Stimulated activated CD4-positive, alpha-beta T cell treated with anti-CD3 and anti-CD28 coated beads, Interleukin-2, amount 100 ng/mL, for 24 hours (primary cell): ENCODE measurements at regions not wholly inside any gene's neighbourhood (a gene's known extent, or its start where the extent isn't known, plus 50 kb on each side); places are given as distances from the start of the nearest gene placed in this dataset.

ENCODE experiments used
- DNase-seq, 2 donors: peaks; one replicate each; pipeline ENCODE4 v3.0.0-alpha.2; 2020

DNA sequence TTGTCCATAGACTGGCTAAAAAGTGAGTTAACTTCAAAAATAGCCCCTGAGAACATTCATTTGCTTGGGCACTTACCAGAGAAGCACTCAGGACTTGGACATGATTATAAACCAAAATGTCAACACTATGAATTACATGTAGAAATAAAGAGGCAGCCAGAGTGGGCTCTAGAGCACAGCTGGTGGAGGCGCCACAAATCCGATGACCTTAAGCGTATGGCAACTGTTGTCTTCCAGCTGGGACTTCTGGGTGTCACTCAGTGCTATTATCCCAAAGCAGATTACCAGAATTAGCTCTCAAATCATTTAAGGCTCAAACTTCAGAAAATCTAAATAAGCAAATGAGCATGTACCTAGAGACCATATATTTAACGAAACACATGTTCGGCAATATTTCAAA, 1255.5 kb upstream of the SLC10A2 start:
- no peak for DNase-seq

DNA sequence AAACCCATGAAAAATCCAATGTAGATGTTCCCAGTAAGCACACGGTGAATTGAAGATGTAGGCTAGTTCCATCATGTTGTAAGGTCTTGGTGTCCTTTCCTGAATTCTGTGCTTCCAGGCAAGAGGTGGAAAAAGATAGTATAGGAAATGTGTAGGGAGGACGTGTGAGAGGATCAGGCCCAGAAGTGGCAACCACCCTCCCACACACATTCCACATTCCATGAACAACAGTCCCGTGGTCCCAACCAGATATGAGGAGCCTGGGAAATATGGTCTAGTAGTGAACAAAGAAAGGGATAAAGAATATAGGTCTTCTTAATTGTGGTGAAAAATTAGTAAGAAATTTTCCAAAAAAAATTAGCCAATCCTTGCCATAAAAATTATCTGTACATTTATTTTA, 1254.2 kb upstream of the SLC10A2 start:
- no peak for DNase-seq

DNA sequence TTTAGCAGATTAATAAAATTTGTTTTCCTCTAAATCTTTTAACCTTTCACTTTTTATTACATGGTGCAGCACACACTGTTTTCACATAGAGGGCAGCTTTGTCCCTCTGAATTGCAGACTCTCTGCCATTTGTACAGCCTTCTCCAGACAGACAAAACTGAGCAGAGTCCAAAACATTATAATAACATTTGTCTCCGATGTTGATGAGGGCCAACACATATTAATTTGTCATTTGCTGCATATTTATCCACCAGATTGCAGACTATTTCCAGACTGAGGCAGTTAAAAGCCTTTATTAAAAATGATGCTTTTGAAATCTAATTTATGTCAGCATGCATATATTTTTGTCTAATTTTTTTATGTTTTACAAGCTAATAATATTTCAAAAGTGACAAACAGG, 1251.9 kb upstream of the SLC10A2 start:
- DNase-seq, result no peak

DNA sequence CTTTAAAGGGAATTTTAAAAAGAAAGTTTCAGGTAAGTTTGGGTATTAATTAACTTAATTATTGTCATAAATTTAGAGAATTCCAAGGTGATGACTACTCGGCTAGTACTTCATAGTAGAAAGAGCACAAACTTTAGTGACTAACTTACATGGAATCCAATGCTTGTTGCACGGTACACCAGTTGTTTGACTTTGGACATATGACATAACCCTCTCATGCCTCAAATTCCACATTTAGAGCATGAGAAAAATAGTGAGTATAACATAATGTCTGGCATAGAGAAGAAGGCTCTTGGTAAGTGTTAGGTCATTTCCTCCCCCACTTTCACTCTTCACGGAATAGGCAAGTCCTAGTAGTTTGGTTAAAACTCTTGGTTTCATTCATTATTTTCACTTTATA, 1249.4 kb upstream of the SLC10A2 start:
- no peak for DNase-seq

DNA sequence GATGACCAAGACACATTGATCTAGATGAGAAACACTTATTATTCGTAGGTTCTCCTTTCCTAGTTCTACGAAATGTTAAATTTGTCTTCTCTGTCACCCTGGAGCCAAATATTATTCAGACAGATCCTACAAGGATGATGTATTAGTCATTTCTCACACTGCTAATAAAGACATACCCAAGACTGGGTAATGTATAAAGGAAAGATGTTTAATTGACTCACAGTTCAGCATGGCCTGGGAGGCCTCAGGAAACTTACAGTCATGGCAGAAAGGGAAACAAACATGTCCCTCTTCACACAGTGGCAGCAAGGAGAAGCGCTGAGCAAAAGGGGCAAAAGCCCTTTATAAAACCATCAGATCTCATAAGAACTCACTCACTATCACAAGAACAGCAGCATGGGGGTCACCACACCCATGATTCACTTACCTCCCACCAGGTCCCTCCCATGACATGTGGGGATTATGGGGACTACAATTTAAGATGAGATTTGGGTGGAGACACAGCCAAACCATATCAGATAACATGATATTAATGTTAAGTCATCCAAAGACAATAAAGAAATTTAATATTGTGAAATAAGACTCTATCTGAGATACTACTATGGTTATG, 1248.8 kb upstream of the SLC10A2 start:
- DNase-seq, result no peak

GRCh38 chr13:104314321-104314720, 1248.1 kb upstream of the SLC10A2 start:
- DNase-seq, result no peak

DNA sequence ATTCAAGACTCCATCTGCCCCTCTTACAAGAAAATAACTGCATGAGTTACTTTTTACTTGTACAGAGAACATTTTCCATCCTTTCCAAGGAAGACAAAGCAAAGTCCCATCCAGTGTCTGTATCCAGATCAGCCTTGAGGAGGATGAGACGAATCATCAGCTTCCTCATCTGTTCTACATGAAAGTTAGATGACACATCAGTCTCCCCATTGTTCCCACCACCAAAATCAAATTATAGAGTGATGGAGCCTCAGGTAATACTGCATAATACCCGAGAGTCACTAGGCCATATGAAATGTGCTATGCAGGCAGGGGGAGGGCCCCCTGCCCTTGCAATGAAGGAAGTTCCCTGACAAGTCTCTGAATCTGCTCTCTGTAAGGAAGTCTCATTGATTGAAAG, 1244.6 kb upstream of the SLC10A2 start:
- no peak for DNase-seq

GRCh38 chr13:104309431-104309830, 1243.2 kb upstream of the SLC10A2 start:
- no peak for DNase-seq

DNA sequence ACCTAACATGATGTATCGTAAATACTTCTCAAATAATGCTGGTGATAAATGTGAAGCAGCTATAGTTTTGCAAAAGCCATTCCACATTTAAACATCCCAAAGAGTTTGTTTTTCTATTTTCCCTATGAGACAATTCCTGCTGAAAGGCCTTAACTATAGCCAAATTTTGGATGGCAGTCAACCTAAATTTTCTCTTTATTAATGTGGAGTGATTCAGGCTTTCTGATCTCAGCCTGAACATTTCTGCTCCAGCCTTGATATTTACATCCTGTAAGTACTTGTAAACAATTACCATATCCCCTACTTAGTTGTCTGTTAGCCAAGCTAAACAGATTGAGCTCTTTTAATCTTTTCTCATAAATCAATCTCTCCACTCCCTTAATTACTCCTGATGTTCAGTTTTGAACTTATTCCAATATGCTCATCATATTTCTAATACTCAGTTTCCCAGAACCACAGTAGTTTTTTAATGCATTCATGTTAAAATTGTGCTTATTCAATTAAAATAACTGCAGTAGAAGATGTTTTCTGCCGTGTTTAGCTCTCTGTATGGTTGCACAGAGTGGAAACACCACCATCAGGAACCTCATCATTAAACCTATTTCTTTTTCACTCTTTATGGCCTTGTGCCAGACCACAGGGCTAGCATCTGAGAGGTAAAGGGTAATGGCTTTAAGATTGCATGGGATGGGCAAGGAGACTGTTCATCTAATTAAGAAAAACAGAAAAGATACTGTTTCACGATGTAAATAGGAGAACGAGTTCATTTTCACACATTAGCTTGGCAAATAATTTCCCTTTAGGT, 1235.2 kb upstream of the SLC10A2 start:
- DNase-seq, result no peak

GRCh38 chr13:104297075-104297474, 1230.9 kb upstream of the SLC10A2 start:
- DNase-seq, result no peak

DNA sequence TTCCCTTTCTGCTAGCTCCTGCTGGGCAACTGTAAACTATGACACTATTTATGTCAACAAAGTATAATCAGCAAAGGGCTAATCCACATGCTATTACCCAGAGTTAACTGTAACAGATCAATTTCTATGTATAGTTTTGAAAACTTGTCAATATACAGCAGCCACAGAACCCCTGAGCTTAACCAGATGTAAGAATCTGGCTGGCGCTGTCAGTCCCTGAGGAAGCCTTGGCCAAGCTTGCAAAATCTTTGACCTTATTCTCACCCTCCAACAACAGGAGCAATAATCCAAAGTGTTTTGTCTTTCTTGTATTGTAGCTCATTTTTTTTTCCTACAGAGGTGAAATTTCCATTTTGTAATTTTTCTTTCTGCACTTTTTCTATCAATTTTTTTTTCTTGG, 1230.1 kb upstream of the SLC10A2 start:
- DNase-seq, result no peak

DNA sequence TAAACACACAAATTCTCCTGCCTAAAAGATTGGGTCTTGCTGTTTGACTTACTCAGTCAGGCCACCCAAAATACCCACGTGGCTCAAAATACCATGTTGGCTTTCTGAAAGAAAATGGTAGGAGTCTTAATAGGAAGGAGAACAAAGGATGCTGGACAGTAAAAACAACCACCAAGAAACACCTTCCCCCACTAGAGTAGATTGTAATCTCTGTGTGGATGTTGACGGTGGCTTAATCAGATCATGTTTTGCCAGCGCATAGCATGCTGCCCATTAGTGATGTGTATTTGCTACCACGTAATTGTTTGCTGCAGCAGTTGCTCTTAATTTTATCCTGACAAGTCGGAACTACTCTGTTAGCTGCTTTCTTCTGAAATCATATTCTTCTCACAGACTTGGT, 1229.3 kb upstream of the SLC10A2 start:
- DNase-seq, result no peak

- DNase-seq, result no peak
Observed at GRCh38 chr13:104289400-104289799, 1223.2 kb upstream of the SLC10A2 start.

- DNase-seq, result no peak
Observed at GRCh38 chr13:104288496-104288895, 1222.3 kb upstream of the SLC10A2 start.

DNA sequence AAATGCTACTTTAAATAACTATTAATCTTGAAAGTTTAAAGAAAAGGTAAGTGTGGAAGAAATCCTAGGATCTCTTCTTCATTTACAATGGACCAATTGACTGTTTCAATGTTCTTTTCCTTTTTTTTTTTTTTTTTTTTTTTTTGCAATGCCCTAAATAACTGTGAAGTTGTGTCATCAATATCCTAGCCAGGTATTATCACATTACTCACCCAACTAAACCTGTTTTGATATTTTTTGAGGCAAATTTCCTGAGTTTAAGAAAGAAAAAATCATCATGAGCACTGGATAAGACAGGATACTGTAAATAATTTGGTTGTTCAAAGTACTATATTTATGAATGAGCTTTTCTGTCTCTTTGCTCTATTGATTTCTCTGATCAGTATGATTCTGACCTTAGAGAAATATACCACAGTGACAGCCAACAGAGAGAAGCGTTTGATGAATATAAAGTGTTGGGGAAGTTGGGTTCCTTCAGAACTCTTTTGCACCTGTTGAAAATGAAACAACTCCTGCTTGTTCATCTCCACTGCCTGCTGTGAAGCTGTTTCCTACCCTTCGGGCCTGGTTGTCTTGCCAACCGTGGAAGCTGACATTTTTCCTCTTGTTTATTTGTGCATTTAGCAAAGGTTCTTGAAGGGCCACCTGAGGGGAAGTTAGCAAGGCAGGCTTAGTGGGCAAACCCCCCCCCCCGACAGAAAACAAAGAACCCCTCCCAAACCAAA, 1220.5 kb upstream of the SLC10A2 start:
- no peak for DNase-seq

DNA sequence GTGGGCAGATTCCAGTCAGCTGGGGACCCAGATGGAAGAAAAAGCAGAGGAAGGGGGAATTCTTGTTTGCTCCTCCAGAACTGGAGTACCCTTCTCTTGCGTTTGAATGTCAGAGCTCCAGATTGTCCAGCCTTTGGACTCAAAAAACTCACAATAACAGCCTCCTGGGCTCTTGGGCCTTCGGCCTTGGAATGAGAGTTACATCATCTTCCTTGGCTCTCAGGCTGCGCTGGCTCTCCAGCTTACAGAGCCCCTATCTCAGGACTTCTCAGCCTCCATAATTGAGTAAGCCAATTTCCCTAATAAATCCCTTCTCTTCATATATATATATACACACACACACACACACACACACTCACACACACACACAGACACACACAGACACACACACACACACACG, 1215.7 kb upstream of the SLC10A2 start:
- no peak for DNase-seq

GRCh38 chr13:104270731-104271130, 1204.5 kb upstream of the SLC10A2 start:
- no peak for DNase-seq

GRCh38 chr13:104267206-104267811, 1201.1 kb upstream of the SLC10A2 start:
- no peak for DNase-seq

DNA sequence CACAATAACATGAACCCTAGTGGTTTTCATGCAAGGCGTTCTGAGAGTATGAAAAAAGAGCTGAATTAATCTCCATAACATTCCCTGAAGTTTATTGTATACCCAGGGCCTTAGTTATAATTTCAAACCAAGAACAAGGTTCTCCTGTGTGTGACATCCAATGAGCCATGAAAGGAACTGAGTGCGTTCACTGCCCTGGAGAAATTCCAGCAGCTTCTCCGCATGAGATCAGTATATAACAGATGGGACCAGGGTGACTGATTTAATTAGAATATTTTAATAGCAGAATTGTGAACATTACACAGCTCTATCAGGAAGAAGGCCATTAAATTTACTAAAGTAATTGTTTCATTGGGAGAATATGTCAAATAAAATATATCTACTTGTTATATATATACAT, 1190.5 kb upstream of the SLC10A2 start:
- no peak for DNase-seq

DNA sequence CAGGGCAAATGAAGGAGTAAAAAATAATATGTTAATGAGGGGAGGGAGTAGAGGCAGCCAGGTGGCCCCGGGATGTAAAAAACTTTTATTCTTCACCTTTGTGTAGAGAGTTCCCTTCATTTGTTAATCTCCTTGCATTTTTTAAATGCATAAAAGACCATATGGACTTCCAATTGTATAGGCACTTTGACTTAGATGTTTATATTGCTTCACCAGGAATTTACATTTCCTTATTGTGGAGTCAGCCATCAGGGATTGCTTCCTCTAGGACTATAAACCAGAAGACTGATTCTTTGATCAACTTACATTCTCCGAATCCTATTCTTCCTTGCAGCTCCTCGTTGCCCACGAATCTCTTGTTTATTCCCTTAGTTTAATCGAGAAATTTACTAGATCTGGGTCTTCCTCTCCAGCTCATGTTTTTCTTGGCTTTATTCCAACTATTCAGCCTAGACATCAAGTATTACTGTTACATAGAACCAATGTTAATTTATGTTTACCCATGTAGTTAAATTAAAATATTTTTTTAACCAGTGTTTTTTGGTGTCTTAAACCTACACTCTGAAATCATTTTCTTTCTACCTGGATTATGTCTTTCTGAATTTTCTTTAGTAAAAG, 1187.0 kb upstream of the SLC10A2 start:
- no peak for DNase-seq

DNA sequence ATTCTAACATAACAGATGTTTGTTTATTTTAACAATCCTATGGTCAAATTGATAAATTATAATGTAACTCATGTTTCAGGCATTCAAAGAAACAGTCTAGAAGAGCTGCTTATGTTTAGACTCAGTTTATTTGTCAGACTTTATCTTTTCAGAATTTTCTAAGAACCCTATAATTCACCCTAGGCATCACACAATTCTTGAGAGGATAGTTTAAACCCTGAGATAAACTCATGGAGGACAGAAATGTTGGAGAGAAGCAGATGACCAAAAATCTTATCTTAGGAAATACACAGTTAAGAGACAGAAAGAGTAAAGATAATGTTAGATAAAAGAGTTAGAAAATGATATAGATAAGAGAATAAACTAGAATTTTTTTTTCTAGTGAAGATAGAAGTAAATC, 1185.7 kb upstream of the SLC10A2 start:
- no peak for DNase-seq

GRCh38 chr13:104246955-104247354, 1180.7 kb upstream of the SLC10A2 start:
- DNase-seq, result no peak

- DNase-seq, result no peak
Observed at GRCh38 chr13:104206450-104207044, 1140.3 kb upstream of the SLC10A2 start.
